ENCODE measurements at regions not wholly inside any gene's neighbourhood (a gene's known extent, or its start where the extent isn't known, plus 50 kb on each side); places are given as distances from the start of the nearest gene placed in this dataset.

DNA sequence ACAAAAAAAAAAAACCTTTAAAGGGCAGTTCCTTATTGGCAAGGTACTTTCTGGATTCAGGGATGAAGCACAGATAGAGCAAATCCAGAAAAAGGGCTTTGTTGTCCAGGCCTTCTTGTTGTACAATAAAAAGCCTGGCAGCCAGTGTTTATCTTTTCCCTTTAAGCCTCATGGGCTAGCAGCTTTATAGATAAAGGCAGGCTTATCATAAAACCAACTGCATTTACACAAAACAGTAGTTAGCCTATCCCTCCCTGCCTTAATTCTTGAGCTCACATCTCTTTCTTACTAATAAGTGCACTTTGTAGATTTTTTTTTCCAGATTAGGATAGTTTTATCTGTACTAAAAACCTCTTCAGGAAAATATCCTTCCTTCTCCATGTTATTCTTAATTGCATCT, 662.8 kb upstream of the CCDC54 start:
- TF ChIP-seq, protein P1, sequence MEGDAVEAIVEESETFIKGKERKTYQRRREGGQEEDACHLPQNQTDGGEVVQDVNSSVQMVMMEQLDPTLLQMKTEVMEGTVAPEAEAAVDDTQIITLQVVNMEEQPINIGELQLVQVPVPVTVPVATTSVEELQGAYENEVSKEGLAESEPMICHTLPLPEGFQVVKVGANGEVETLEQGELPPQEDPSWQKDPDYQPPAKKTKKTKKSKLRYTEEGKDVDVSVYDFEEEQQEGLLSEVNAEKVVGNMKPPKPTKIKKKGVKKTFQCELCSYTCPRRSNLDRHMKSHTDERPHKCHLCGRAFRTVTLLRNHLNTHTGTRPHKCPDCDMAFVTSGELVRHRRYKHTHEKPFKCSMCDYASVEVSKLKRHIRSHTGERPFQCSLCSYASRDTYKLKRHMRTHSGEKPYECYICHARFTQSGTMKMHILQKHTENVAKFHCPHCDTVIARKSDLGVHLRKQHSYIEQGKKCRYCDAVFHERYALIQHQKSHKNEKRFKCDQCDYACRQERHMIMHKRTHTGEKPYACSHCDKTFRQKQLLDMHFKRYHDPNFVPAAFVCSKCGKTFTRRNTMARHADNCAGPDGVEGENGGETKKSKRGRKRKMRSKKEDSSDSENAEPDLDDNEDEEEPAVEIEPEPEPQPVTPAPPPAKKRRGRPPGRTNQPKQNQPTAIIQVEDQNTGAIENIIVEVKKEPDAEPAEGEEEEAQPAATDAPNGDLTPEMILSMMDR (IDR thresholded peaks at IDR 0.05), result no peak
- no peak for TF ChIP-seq ZFX (IDR thresholded peaks at IDR 0.05; ENCODE audit: borderline replicate concordance)

Measured in 22Rv1 (cell line).